Hepatocyte (in vitro differentiated cells): ENCODE measurements at regions not wholly inside any gene's neighbourhood (a gene's known extent, or its start where the extent isn't known, plus 50 kb on each side); places are given as distances from the start of the nearest gene placed in this dataset.

Experiments
- EZH2 ChIP-seq: fragments of 200-600 bp; sonication (generic); IDR thresholded peaks from 2 replicates; pipeline ENCODE4 v1.6.1; 2016; ENCODE audit warnings: antibody characterized with exemption, mild to moderate bottlenecking, borderline replicate concordance
- TF ChIP-seq, protein P1 (sequence below): fragments of 200-600 bp; sonication (generic); IDR thresholded peaks from 2 replicates; pipeline ENCODE4 v1.5.1; 2016; ENCODE audit warnings: antibody characterized with exemption, mild to moderate bottlenecking; ENCODE audit not compliant: poor library complexity

DNA sequence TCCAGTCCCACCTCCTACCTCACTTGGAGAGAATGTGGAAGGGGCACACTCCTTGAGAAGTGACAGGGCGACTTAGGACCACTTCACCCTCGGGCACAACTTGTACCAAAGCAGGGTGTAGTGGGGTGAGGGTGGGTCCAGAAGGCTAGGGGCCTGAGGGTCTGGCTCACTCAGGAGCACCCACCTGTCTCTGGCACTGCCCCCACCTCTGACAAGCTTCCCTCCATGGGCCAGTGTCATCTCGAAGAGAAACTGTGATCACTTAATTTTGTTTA, 76.9 kb upstream of the OLFM1 start:
- TF ChIP-seq, protein P1, sequence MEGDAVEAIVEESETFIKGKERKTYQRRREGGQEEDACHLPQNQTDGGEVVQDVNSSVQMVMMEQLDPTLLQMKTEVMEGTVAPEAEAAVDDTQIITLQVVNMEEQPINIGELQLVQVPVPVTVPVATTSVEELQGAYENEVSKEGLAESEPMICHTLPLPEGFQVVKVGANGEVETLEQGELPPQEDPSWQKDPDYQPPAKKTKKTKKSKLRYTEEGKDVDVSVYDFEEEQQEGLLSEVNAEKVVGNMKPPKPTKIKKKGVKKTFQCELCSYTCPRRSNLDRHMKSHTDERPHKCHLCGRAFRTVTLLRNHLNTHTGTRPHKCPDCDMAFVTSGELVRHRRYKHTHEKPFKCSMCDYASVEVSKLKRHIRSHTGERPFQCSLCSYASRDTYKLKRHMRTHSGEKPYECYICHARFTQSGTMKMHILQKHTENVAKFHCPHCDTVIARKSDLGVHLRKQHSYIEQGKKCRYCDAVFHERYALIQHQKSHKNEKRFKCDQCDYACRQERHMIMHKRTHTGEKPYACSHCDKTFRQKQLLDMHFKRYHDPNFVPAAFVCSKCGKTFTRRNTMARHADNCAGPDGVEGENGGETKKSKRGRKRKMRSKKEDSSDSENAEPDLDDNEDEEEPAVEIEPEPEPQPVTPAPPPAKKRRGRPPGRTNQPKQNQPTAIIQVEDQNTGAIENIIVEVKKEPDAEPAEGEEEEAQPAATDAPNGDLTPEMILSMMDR = no peak
- no peak for TF ChIP-seq EZH2
